Adrenal gland (tissue), 9 donors: ENCODE measurements at regions not wholly inside any gene's neighbourhood (a gene's known extent, or its start where the extent isn't known, plus 50 kb on each side); places are given as distances from the start of the nearest gene placed in this dataset.
A peak's percentile ranks its signal among the peaks of the same experiment; 100 is the strongest.
"Not testable (repeated sequence)": the region's sequence is repeated elsewhere in the genome, so short reads cannot be mapped to it uniquely, and the experiment has no call there.

Experiments used
- DNase-seq, 7 donors: peaks; one replicate each; pipeline ENCODE4 v3.0.0-alpha.2; 2019 to 2020
- H3K27ac ChIP-seq, 5 donors: fragments of 200-600 bp; sonication (generic) in 4 of 5; 1 replicate in 3 of 5; 2 replicates in 2 of 5; pipeline versions ENCODE4 v1.5.1 to v1.8.0; 2016 to 2020; ENCODE audit warnings: mild to moderate bottlenecking in 1 of 5
- H3K27me3 ChIP-seq: fragments of 200-600 bp; 2 replicates; pipeline ENCODE4 v1.8.0; 2021
- H3K36me3 ChIP-seq, 2 donors: fragments of 200-600 bp; replicated peaks in 1 of 2; 1 replicate in 1 of 2; 2 replicates in 1 of 2; pipeline versions ENCODE4 v1.5.1 to v1.8.0; 2018 to 2022
- H3K4me1 ChIP-seq, 2 donors: fragments of 200-600 bp; replicated peaks in 1 of 2; 1 replicate in 1 of 2; 2 replicates in 1 of 2; pipeline versions ENCODE4 v1.5.1 to v1.8.0; 2018 to 2021
- H3K4me3 ChIP-seq, 4 donors: fragments of 200-600 bp; sonication (generic) in 3 of 4; one replicate each; pipeline ENCODE4 v1.5.1; 2016 to 2018
- H3K9me3 ChIP-seq, 3 donors: fragments of 200-600 bp; sonication (generic) in 1 of 3; replicated peaks in 1 of 3; 1 replicate in 2 of 3; 2 replicates in 1 of 3; pipeline versions ENCODE4 v1.5.1 to v1.8.0; 2016 to 2021
- POLR2A ChIP-seq, 2 donors: fragments of 450-650 bp; IDR thresholded peaks; one replicate each; pipeline ENCODE4 v1.6.1; 2017; ENCODE audit warnings: antibody characterized with exemption in 2 of 2, mild to moderate bottlenecking in 2 of 2, moderate library complexity in 1 of 2
- WGBS, 4 donors: extraction: QIAGEN DNeasy Blood & Tissue Kit in 2 of 4; methylation state at CpG; one replicate each; pipeline versions ENCODE4 v1.1.5 to v1.1.7; 2013 to 2017; 5-methylcytosine and 5-hydroxymethylcytosine counted together
- intact Hi-C, 2 donors: fragments of 100-400 bp; cut with DNase I; formaldehyde crosslinking; loops; one replicate each; pipeline versions ENCODE4 v1.14.1 to v1.15.0; 2022 to 2023
- small RNA-seq, 2 donors: library from RNA; depleted of rRNA; stranded (forward); fragments of <200 nt; gene quantifications; one replicate each; pipeline ENCODE3, GENCODE V24; 2016
- TF ChIP-seq, protein P1 (sequence below), 6 experiments: fragments of 450-650 bp in 4 of 6; fragments of 200-600 bp in 2 of 6; sonication (generic) in 1 of 6; IDR thresholded peaks; 1 replicate in 5 of 6; 2 replicates in 1 of 6; pipeline versions ENCODE4 v1.5.1 to v1.8.0; 2016 to 2021; ENCODE audit warnings: antibody characterized with exemption in 6 of 6, mild to moderate bottlenecking in 2 of 6, moderate library complexity in 1 of 6
- donor health status: healthy with polysubstance abuse.
- donor health status: Bipolar disorder and iron deficiency.
- donor health status: DM: yes; HTN: yes; CAD: no.
- donor health status: DM: no; HTN: no; CAD: no.
- donor health status: DM: no; HTN: no; CAD: no.

GRCh38 chr1:143498059-143498749, 473.6 kb downstream of the FAM72C start:
- H3K27me3 ChIP-seq, H3K4me1 ChIP-seq, DNase-seq, H3K9me3 ChIP-seq, H3K36me3 ChIP-seq, intact Hi-C loops, H3K27ac ChIP-seq: not testable (repeated sequence)
- peak overlapping the region in 1 of 4 donors; percentile 49 for H3K4me3 ChIP-seq
- 1 to 16% (median 1%) methylated on average over 20 to 79 of the region's 85 CpGs for WGBS, 4 donors

DNA sequence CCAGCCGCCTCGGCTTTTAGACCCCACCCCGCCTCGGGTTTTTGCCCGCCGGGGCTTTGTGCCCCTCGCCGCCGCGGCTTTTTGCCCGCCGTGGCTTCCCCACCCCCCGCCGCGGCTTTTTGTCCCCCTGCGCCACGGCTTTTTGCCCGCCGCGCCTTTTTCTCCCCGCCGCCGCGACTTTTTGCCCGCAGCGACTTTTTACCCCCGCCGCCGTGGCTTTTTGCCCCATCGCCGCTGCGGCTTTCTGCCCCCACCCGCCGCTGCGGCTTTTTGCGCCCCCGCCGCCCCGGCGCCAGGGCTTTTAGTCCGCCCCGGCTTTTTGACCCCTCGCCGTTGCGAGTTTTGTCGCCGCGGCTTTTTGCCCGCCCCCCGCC, 474.4 kb downstream of the FAM72C start:
- Histone ChIP-seq H3K27me3 (no peaks in the 10 kb centered on the region), H3K27ac (no peak overlapping the region), H3K4me3 (peak overlapping the region in 1 of 4 donors; percentile 45), H3K36me3 (no peaks in the 10 kb centered on the region), H3K4me1 (no peaks in the 10 kb centered on the region), H3K9me3 (no peaks in the 10 kb centered on the region)
- TF ChIP-seq POLR2A (IDR thresholded peaks at IDR 0.05) = no peak
- TF ChIP-seq, protein P1, sequence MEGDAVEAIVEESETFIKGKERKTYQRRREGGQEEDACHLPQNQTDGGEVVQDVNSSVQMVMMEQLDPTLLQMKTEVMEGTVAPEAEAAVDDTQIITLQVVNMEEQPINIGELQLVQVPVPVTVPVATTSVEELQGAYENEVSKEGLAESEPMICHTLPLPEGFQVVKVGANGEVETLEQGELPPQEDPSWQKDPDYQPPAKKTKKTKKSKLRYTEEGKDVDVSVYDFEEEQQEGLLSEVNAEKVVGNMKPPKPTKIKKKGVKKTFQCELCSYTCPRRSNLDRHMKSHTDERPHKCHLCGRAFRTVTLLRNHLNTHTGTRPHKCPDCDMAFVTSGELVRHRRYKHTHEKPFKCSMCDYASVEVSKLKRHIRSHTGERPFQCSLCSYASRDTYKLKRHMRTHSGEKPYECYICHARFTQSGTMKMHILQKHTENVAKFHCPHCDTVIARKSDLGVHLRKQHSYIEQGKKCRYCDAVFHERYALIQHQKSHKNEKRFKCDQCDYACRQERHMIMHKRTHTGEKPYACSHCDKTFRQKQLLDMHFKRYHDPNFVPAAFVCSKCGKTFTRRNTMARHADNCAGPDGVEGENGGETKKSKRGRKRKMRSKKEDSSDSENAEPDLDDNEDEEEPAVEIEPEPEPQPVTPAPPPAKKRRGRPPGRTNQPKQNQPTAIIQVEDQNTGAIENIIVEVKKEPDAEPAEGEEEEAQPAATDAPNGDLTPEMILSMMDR (IDR thresholded peaks at IDR 0.05) = no peak
- WGBS, 4 donors = 3 to 18% (median 4%) methylated on average over 23 to 50 of the region's 50 CpGs
- intact Hi-C loops = no loop called here
- peak in 3 of 7 donors; percentile 0 to 9 (median 2) for DNase-seq

DNA sequence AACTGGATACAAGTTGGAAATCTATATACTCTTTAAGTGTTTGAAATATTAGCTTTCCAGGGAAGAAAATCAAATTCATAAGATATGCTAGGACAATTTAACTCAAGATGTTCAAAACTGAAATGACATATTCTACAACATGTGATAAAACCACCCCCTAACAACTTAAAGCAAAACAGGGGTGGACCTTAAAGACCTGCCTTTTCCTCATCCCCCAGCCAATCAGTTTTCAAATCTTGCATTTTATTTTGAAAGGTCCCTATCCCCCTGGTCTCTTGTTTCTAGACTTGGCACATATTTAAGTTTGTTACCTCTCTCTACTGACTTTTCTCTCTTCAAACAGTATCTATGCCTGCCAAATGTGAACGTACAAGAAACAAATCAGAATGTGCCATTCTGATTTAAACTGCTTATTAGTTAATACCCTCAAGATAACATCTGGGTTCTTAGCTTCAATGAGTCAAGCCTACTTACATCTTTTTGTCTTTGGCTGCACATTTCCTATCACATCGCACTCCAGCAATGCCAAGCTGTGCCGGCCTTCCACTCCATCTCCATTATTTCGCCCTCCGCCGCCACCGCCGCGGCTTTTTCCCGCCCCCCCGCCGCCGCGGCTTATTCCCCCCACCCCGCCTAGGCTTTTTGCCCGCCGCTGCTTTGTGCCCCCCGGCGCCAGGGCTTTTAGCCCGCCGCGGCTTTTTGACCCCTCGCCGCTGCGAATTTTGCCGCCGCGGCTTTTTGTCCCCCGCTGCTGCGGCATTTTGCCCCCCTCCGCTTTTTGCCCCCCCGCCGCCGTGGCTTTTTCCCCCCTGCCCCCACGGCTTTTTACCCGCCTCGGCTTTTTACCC, 475.0 kb downstream of the FAM72C start:
- H3K36me3 ChIP-seq, H3K9me3 ChIP-seq, H3K27me3 ChIP-seq, intact Hi-C loops, H3K4me1 ChIP-seq, H3K27ac ChIP-seq: not testable (repeated sequence)
- 2 to 20% (median 3%) methylated on average over 7 to 36 of the region's 37 CpGs; no CpG with 5 or more reads in 1 of the 4 donors for WGBS, 4 donors
- peak overlapping the region in 1 of 4 donors; percentile 45 for H3K4me3 ChIP-seq
- peak in 1 of 7 donors; percentile 9 for DNase-seq

Small RNA genes lying in the stretch of these regions (small RNA-seq; reads per million reads assigned to genes)
- gene AC239800.3 (0 reads per million in 2 donors), gene HIST2H3PS2 (0 reads per million in 2 donors), gene RNU1-114P (0 reads per million in 2 donors), gene RNU1-143P (0 reads per million in 2 donors), gene RNU1-92P (0 reads per million in 2 donors), gene RNVU1-17 (0.08 to 0.12 reads per million in 2 donors), gene RNVU1-18 (0 reads per million in 2 donors)
